Brain microvascular endothelial cell (primary cell): ENCODE measurements at regions not wholly inside any gene's neighbourhood (a gene's known extent, or its start where the extent isn't known, plus 50 kb on each side); places are given as distances from the start of the nearest gene placed in this dataset.

Experiments used
- DNase-seq: peaks from one replicate; pipeline ENCODE4 v3.0.0-alpha.2; 2020
- H3K27ac ChIP-seq: fragments of 250-450 bp; sonication (Bioruptor Pico); 2 replicates; pipeline ENCODE4 v1.5.1; 2020; ENCODE audit warnings: mild to moderate bottlenecking, moderate library complexity
- H3K27me3 ChIP-seq: fragments of 250-450 bp; sonication (Bioruptor Pico); replicated peaks from 2 replicates; pipeline ENCODE4 v1.5.1; 2020; ENCODE audit warnings: mild to moderate bottlenecking
- H3K36me3 ChIP-seq: fragments of 250-450 bp; sonication (Bioruptor Pico); replicated peaks from 2 replicates; pipeline ENCODE4 v1.5.1; 2020; ENCODE audit warnings: mild to moderate bottlenecking
- H3K4me3 ChIP-seq: 2 replicates; pipeline ENCODE4 v1.5.1; 2011; ENCODE audit warnings: low read depth, mild to moderate bottlenecking, control low read depth, low read length, moderate library complexity
- CTCF ChIP-seq: IDR thresholded peaks from 2 replicates; pipeline ENCODE4 v1.5.1; 2011; ENCODE audit warnings: low read depth, mild to moderate bottlenecking, moderate library complexity, low read length, control low read depth, inconsistent platforms; ENCODE audit errors: missing control alignments
- in situ Hi-C: cut with HindIII; loops from 2 replicates; pipeline ENCODE4 v1.10.0; 2017; ENCODE audit warnings: low sequenced_read_pairs, low pct_ligation_motif_present

GRCh38 chrX:20989361-20989760, 384.9 kb upstream of the CNKSR2 start:
- Histone ChIP-seq H3K27ac (no peak overlapping the region), H3K36me3 (no peaks in the 10 kb centered on the region), H3K27me3 (no peaks in the 10 kb centered on the region), H3K4me3 (no peak overlapping the region)
- TF ChIP-seq CTCF = no peak
- no peak for DNase-seq
- in situ Hi-C loops = no loop called here

GRCh38 chrX:20988804-20989203, 385.4 kb upstream of the CNKSR2 start:
- no peak overlapping the region for H3K4me3 ChIP-seq
- no peak overlapping the region for H3K27ac ChIP-seq
- in situ Hi-C loops = no loop called here
- no peak for DNase-seq
- no peak for TF ChIP-seq CTCF
- no peaks in the 10 kb centered on the region for H3K27me3 ChIP-seq
- no peaks in the 10 kb centered on the region for H3K36me3 ChIP-seq

GRCh38 chrX:20988118-20988517, 386.1 kb upstream of the CNKSR2 start:
- in situ Hi-C loops = no loop called here
- TF ChIP-seq CTCF = no peak

GRCh38 chrX:20980426-20980825, 393.8 kb upstream of the CNKSR2 start:
- H3K27ac ChIP-seq = no peak overlapping the region
- H3K4me3 ChIP-seq = no peak overlapping the region
- in situ Hi-C loops = no loop called here
- no peak for TF ChIP-seq CTCF
- H3K36me3 ChIP-seq = no peaks in the 10 kb centered on the region
- H3K27me3 ChIP-seq = no peaks in the 10 kb centered on the region
- no peak for DNase-seq

More at GRCh38 chrX:20988118-20988517, 386.1 kb upstream of the CNKSR2 start:
- no peaks in the 10 kb centered on the region for H3K36me3 ChIP-seq
- no peak overlapping the region for H3K27ac ChIP-seq
- no peak for DNase-seq
- H3K27me3 ChIP-seq = no peaks in the 10 kb centered on the region
- no peak overlapping the region for H3K4me3 ChIP-seq

GRCh38 chrX:20974326-20974725, 399.9 kb upstream of the CNKSR2 start:
- no peaks in the 10 kb centered on the region for H3K27me3 ChIP-seq
- DNase-seq = no peak
- no peak overlapping the region for H3K4me3 ChIP-seq
- H3K36me3 ChIP-seq = no peaks in the 10 kb centered on the region
- no peak for TF ChIP-seq CTCF
- in situ Hi-C loops = no loop called here
- no peak overlapping the region for H3K27ac ChIP-seq

GRCh38 chrX:20973038-20973437, 401.2 kb upstream of the CNKSR2 start:
- DNase-seq = no peak
- no peak overlapping the region for H3K27ac ChIP-seq
- in situ Hi-C loops = no loop called here
- H3K27me3 ChIP-seq = no peaks in the 10 kb centered on the region
- TF ChIP-seq CTCF = no peak
- no peak overlapping the region for H3K4me3 ChIP-seq
- H3K36me3 ChIP-seq = no peaks in the 10 kb centered on the region
